ENCODE measurements at regions not wholly inside any gene's neighbourhood (a gene's known extent, or its start where the extent isn't known, plus 50 kb on each side); places are given as distances from the start of the nearest gene placed in this dataset.

DNA sequence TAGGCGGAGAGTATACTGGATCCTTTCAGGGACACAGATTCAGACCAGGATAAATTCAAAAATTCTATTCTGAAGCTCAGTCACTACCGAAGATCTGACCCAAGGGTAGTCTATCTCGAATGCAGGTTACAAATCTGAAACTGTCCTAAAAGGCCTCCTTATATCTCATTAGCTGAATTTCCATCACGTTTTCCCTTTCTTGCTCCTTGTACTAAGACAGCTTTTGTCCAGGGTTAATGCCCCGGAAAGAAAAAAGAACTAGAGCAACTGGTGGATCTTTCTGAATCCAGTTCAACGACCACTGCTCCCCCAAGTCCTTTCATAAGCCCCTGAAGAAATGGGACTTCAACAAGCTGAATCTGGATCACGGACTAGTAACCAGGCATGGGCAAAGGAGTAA is 97.5 kb upstream of the CCDC85A start:
- H2AFZ ChIP-seq (ENCODE audit: low read length) = no peak overlapping the region

DNA sequence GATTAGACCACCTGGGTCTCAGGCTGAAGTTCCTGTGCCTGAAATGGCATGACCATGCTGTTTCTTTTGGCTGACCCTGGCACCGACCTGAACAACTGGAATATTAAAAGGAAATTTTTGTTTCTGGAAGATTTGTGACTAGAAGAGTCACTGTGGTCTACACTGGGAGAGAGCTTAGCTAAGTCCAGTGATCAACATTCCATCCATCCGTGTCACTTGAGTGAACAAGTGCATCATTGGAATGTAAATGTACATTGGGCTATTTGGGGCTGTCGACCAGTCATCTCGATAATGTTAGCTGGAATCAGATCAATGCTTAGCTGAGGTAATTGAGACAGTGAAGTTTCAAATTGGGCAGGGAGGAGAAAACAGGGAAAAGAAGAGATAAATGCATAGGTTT is 95.4 kb upstream of the CCDC85A start:
- Histone ChIP-seq H3K9ac (ENCODE audit: low read depth, low read length, poor library complexity, severe bottlenecking) (no peak overlapping the region), H3K4me3 (ENCODE audit: low read length, poor library complexity, severe bottlenecking) (no peak overlapping the region), H3K79me2 (ENCODE audit: insufficient read depth, low read length) (no peaks in the 10 kb centered on the region), H2AFZ (ENCODE audit: low read length) (no peak overlapping the region), H3K9me2 (replicated peaks; ENCODE audit: low read depth, low read length) (no peaks in the 10 kb centered on the region), H3K9me3 (ENCODE audit: insufficient read depth, low read depth, low read length) (no peaks in the 10 kb centered on the region), H3K4me2 (ENCODE audit: low read depth, low read length, poor library complexity, severe bottlenecking) (no peak overlapping the region), H3K4me1 (ENCODE audit: insufficient read depth, low read length, poor library complexity, severe bottlenecking) (no peaks in the 10 kb centered on the region), H3K36me3 (ENCODE audit: insufficient read depth, low read length) (no peaks in the 10 kb centered on the region), H3F3A (ENCODE audit: low read depth) (no peaks in the 10 kb centered on the region), H3K27me3 (ENCODE audit: insufficient read depth, low read length, poor library complexity, severe bottlenecking) (no peaks in the 10 kb centered on the region), H4K20me1 (ENCODE audit: insufficient read depth, low read length, poor library complexity, severe bottlenecking) (no peaks in the 10 kb centered on the region)
- TF ChIP-seq, protein P1, sequence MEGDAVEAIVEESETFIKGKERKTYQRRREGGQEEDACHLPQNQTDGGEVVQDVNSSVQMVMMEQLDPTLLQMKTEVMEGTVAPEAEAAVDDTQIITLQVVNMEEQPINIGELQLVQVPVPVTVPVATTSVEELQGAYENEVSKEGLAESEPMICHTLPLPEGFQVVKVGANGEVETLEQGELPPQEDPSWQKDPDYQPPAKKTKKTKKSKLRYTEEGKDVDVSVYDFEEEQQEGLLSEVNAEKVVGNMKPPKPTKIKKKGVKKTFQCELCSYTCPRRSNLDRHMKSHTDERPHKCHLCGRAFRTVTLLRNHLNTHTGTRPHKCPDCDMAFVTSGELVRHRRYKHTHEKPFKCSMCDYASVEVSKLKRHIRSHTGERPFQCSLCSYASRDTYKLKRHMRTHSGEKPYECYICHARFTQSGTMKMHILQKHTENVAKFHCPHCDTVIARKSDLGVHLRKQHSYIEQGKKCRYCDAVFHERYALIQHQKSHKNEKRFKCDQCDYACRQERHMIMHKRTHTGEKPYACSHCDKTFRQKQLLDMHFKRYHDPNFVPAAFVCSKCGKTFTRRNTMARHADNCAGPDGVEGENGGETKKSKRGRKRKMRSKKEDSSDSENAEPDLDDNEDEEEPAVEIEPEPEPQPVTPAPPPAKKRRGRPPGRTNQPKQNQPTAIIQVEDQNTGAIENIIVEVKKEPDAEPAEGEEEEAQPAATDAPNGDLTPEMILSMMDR (conservative IDR thresholded peaks at IDR 0.05; ENCODE audit: low read length) = no peak
- no peak for TF ChIP-seq EZH2phosphoT487 (IDR thresholded peaks at IDR 0.05; ENCODE audit: borderline replicate concordance)

More for the DNA sequence above, 97.5 kb upstream of the CCDC85A start:
- Histone ChIP-seq H4K20me1 (ENCODE audit: insufficient read depth, low read length, poor library complexity, severe bottlenecking) (no peaks in the 10 kb centered on the region), H3K4me2 (ENCODE audit: low read depth, low read length, poor library complexity, severe bottlenecking) (no peak overlapping the region), H3K79me2 (ENCODE audit: insufficient read depth, low read length) (no peaks in the 10 kb centered on the region), H3K9ac (ENCODE audit: low read depth, low read length, poor library complexity, severe bottlenecking) (no peak overlapping the region), H3K4me1 (ENCODE audit: insufficient read depth, low read length, poor library complexity, severe bottlenecking) (no peaks in the 10 kb centered on the region), H3K9me2 (replicated peaks; ENCODE audit: low read depth, low read length) (no peaks in the 10 kb centered on the region), H3F3A (ENCODE audit: low read depth) (no peaks in the 10 kb centered on the region), H3K4me3 (ENCODE audit: low read length, poor library complexity, severe bottlenecking) (no peak overlapping the region), H3K9me3 (ENCODE audit: insufficient read depth, low read depth, low read length) (no peaks in the 10 kb centered on the region), H3K36me3 (ENCODE audit: insufficient read depth, low read length) (no peaks in the 10 kb centered on the region), H3K27me3 (ENCODE audit: insufficient read depth, low read length, poor library complexity, severe bottlenecking) (no peaks in the 10 kb centered on the region)
- no peak for TF ChIP-seq EZH2phosphoT487 (IDR thresholded peaks at IDR 0.05; ENCODE audit: borderline replicate concordance)
- TF ChIP-seq, protein P1 (conservative IDR thresholded peaks at IDR 0.05; ENCODE audit: low read length) = no peak

GRCh38 chr2:56089931-56090330 is 93.9 kb upstream of the CCDC85A start:
- H3K4me3 ChIP-seq (ENCODE audit: low read length, poor library complexity, severe bottlenecking) = no peak overlapping the region
- no peak overlapping the region for H2AFZ ChIP-seq (ENCODE audit: low read length)
- H3K4me2 ChIP-seq (ENCODE audit: low read depth, low read length, poor library complexity, severe bottlenecking) = no peak overlapping the region
- H4K20me1 ChIP-seq (ENCODE audit: insufficient read depth, low read length, poor library complexity, severe bottlenecking) = no peaks in the 10 kb centered on the region
- H3F3A ChIP-seq (ENCODE audit: low read depth) = no peaks in the 10 kb centered on the region
- no peaks in the 10 kb centered on the region for H3K79me2 ChIP-seq (ENCODE audit: insufficient read depth, low read length)
- H3K36me3 ChIP-seq (ENCODE audit: insufficient read depth, low read length) = no peaks in the 10 kb centered on the region
- no peaks in the 10 kb centered on the region for H3K9me2 ChIP-seq (replicated peaks; ENCODE audit: low read depth, low read length)
- H3K27me3 ChIP-seq (ENCODE audit: insufficient read depth, low read length, poor library complexity, severe bottlenecking) = no peaks in the 10 kb centered on the region
- TF ChIP-seq, protein P1 (conservative IDR thresholded peaks at IDR 0.05; ENCODE audit: low read length) = no peak
- no peaks in the 10 kb centered on the region for H3K9me3 ChIP-seq (ENCODE audit: insufficient read depth, low read depth, low read length)
- no peak overlapping the region for H3K9ac ChIP-seq (ENCODE audit: low read depth, low read length, poor library complexity, severe bottlenecking)
- H3K4me1 ChIP-seq (ENCODE audit: insufficient read depth, low read length, poor library complexity, severe bottlenecking) = no peaks in the 10 kb centered on the region
